Fibroblast of skin of left biceps (primary cell): ENCODE measurements at regions not wholly inside any gene's neighbourhood (a gene's known extent, or its start where the extent isn't known, plus 50 kb on each side); places are given as distances from the start of the nearest gene placed in this dataset.
"Not testable (repeated sequence)": the region's sequence is repeated elsewhere in the genome, so short reads cannot be mapped to it uniquely, and the experiment has no call there.

Experiments
- DNase-seq, 2 experiments: peaks; one replicate each; pipeline ENCODE4 v3.0.0-alpha.2; 2013; ENCODE audit warnings: low read depth in 2 of 2

DNA sequence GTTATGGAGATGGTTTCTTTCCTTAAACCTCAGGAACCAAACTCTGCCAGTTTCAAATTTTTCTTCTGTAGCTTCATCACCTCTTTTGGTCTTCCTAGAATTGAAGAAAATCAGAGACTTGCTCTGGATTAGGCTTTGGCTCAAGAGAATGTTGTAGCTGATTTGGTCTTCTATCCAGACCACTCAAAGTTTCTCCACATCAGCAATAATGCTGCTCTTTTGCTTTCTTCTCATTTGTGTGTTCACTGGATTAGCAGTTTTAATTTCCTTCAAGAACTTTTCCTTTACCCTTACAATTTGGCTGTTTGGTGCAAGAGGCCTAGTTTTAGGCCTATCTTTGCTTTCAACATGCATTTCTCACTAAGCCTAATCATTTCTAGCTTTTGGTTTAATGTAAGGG, 78.1 kb upstream of the PLCB4 start:
- no peak for DNase-seq

DNA sequence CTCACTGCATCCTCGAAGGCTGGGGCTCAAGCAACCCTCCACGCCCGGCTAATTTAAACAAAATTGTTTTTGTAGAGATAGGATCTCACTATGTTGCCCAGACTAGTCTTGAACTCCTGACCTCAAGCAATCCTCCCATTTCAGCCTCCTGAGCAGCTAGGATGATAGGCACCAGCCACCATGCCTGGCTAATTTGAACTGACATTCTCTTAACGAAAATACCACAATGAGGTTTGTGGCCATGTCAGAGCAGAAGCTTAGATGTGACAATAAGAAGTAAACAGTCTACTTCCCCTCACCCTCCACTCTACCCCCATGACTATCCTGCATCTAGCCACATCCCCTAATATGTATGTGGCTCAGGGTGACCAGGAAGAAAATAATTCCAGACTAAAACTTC, 74.8 kb upstream of the PLCB4 start:
- DNase-seq: no peak

DNA sequence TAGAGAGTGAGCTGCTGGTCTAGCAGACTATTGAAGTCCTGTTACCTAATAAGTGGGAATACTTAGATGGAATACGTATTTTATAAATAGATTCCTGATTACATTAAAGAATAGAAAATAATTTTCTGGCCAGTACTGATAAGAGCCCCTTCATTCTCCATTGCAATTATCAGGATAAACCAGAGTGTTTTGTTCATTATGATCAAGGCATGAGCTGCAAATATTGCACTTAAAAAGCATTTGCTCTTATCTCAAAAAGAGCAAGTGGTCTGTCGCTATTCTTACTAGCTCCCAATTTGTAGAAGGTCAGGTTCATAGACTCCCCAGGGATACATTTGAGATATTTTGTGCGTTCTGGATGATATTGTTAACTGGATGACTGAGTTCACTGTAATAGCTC, 73.1 kb upstream of the PLCB4 start:
- DNase-seq: no peak

DNA sequence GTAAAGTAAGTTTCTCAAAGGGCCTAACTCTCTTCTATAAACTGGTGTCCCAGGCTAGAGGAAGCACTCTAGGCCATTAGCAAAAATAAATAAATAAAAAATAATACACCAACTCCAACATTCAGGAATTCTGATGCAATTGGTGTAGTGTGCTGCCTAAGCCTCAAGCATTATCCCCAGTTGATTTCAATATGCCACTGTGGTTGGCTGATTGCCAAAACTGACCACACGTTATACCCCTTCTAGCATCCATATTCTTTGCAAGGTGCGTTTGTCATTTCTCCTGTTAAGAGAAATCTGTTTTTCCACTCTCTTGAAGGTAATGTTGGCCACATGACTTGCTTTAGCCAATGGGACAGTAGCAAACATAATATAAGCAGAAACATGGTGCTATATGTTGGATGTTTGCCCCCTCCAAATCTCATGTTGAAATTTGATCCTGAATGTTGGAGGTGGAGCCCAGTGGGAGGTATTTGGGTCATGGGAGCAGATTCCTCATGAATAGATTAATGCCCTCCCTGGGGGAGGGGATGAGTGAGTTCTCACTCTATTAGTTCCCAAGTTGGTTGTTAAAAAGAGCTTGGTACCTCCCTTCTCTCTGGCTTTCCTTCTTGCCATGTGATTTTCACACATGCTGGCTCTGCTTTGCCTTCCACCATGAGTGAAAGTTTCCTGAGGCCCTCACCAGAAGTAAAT, 71.9 kb upstream of the PLCB4 start:
- DNase-seq: no peak

DNA sequence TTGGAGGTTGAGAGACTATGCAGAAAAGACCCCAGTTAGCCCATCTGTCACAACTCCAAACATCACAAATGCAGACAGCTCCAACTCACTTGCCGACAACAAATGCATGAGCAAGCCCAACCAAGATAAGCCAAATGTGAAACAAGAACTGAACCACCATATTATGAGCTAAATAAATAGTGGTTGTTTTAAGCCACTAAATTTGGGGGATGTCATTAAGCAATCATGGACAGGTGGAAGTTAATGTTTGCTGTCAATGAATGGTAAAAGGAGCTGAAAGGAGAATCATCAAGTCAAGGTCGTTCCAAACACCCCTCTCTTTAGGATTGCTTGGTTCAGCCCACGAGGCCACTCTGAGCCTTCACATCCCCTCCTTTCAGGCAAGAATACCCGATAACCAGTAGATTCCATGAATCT, 71.2 kb upstream of the PLCB4 start:
- no peak for DNase-seq

DNA sequence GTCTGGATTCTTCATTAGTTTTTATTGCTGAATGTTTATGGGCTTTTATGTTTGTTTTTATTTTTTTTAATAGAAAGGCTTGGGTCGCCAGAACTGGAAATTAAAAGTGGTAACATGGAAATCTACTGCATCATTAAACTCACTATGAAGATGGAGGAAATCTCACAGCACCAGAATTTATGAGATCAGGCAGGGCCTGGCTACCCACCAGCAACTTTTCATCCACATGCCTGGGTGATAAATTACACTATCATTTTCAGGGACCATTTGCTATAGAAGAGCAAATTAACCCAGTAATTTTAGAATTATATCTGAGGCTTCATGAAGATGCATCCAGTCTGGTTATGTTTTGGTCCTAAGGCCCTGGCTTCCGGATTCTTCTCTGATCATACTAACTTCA, 57.8 kb upstream of the PLCB4 start:
- DNase-seq: no peak

DNA sequence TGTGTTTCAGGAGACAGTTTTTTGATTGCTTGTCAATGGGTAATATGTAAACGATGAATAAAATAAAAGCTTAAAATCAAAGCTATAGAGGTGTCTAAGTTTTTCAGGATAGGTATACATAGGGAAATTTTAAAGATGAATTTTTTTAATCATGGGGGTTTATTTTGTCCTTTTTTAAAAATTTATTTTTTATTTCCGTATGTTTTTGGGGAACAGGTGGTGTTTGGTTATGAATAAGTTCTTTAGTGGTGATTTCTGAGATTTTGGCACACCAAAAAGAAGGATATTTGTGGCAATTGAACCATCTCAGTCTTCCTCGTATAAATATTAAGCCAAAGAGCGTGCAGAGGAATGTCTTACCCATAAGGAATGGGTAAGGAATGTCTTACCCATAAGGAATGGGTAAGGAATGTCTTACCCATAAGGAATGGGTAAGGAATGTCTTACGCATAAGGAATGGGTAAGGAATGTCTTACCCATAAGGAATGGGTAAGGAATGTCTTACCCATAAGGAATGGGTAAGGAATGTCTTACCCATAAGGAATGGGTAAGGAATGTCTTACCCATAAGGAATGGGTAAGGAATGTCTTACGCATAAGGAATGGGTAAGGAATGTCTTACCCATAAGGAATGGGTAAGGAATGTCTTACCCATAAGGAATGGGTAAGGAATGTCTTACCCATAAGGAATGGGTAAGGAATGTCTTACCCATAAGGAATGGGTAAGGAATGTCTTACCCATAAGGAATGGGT, 53.5 kb upstream of the PLCB4 start:
- not testable (repeated sequence) for DNase-seq

DNA sequence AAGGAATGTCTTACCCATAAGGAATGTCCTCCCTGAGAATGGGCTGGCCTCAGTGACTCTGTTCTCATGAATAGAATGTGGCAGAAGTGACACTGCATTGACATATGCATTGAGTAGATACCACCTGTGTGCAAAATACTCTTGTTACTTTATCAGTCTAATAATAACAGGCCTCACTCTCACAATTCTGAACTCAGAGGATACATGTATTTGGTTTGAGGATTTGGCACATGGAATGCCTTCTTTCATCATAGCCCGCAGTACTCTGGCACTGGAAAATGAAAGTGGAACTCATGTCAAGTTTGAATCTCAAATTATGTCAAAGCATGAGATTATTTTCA, 52.9 kb upstream of the PLCB4 start:
- no peak for DNase-seq

DNA sequence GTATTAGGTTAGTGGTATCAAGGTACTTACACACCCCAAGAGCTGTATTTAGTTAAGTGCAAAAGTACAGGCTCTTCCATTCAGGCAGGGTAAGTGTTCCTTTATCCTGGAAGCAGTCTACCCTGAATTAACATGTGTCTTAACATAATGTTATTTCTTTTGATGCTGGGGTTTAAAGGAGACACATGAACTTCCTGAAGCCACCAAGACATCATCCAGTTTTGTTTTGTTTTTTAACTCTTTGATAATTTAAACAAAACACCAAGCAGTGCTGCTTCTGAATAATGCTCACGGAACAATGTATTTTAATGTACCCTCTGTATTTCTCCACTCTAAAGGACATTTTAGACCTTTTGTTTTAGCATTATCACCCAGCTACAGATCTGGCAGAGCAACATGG, 50.5 kb upstream of the PLCB4 start:
- no peak for DNase-seq
